Mesothelial cell of epicardium (in vitro differentiated cells): ENCODE measurements at regions not wholly inside any gene's neighbourhood (a gene's known extent, or its start where the extent isn't known, plus 50 kb on each side); places are given as distances from the start of the nearest gene placed in this dataset.

Source experiments
- DNase-seq, 2 experiments: peaks; one replicate each; pipeline ENCODE4 v3.0.0; 2021; ENCODE audit warnings: low spot score in 2 of 2; ENCODE audit not compliant: unreplicated experiment in 2 of 2
- H3K27ac Mint-ChIP-seq: 2 replicates; pipeline ENCODE4 v1.8.0; 2021; ENCODE audit warnings: mixed read lengths
- H3K27me3 Mint-ChIP-seq: 2 replicates; pipeline ENCODE4 v1.8.0; 2021; ENCODE audit warnings: low read depth, mixed read lengths
- H3K36me3 Mint-ChIP-seq: 2 replicates; pipeline ENCODE4 v1.8.0; 2021; ENCODE audit warnings: mixed read lengths
- H3K4me1 Mint-ChIP-seq: 2 replicates; pipeline ENCODE4 v1.8.0; 2021; ENCODE audit warnings: mixed read lengths
- H3K4me3 Mint-ChIP-seq: 2 replicates; pipeline ENCODE4 v1.8.0; 2021; ENCODE audit warnings: mild to moderate bottlenecking, moderate library complexity, mixed read lengths
- H3K9me3 Mint-ChIP-seq: 2 replicates; pipeline ENCODE4 v1.8.0; 2021; ENCODE audit warnings: mixed read lengths
- CTCF ChIP-seq: fragments of 200-600 bp; sonication (generic); IDR thresholded peaks from one replicate; pipeline ENCODE4 v1.5.0; 2021; ENCODE audit warnings: antibody characterized with exemption; ENCODE audit not compliant: unreplicated experiment

GRCh38 chr3:135460273-135460672 is 505.3 kb upstream of the PPP2R3A start:
- DNase-seq: no peak
- Mint-ChIP-seq H3K9me3 (peaks cover 1% of the 10 kb centered on the region), H3K36me3 (no peaks in the 10 kb centered on the region), H3K4me3 (no peak overlapping the region), H3K27ac (no peak overlapping the region), H3K27me3 (peaks cover 47% of the 10 kb centered on the region), H3K4me1 (peaks cover 4% of the 10 kb centered on the region)
- TF ChIP-seq CTCF: no peak

GRCh38 chr3:135471911-135472310 is 493.6 kb upstream of the PPP2R3A start:
- H3K4me3 Mint-ChIP-seq: no peak overlapping the region
- DNase-seq: no peak
- no peaks in the 10 kb centered on the region for H3K36me3 Mint-ChIP-seq
- H3K9me3 Mint-ChIP-seq: no peaks in the 10 kb centered on the region
- peaks cover 54% of the 10 kb centered on the region for H3K27me3 Mint-ChIP-seq
- H3K27ac Mint-ChIP-seq: no peak overlapping the region
- H3K4me1 Mint-ChIP-seq: no peaks in the 10 kb centered on the region
- TF ChIP-seq CTCF: no peak

- peaks cover 54% of the 10 kb centered on the region for H3K27me3 Mint-ChIP-seq
Observed at GRCh38 chr3:135473449-135473848, 492.1 kb upstream of the PPP2R3A start.

GRCh38 chr3:135487261-135487660 is 478.3 kb upstream of the PPP2R3A start:
- Mint-ChIP-seq H3K27ac (no peak overlapping the region), H3K4me1 (no peaks in the 10 kb centered on the region), H3K36me3 (no peaks in the 10 kb centered on the region), H3K9me3 (no peaks in the 10 kb centered on the region), H3K4me3 (no peak overlapping the region), H3K27me3 (peaks cover 13% of the 10 kb centered on the region)
- TF ChIP-seq CTCF: no peak
- DNase-seq: no peak

More at GRCh38 chr3:135473449-135473848, 492.1 kb upstream of the PPP2R3A start:
- no peak for TF ChIP-seq CTCF
- Mint-ChIP-seq H3K9me3 (no peaks in the 10 kb centered on the region), H3K4me1 (no peaks in the 10 kb centered on the region), H3K36me3 (no peaks in the 10 kb centered on the region), H3K27ac (no peak overlapping the region), H3K4me3 (no peak overlapping the region)
- DNase-seq: no peak

GRCh38 chr3:135490219-135490915 is 475.2 kb upstream of the PPP2R3A start:
- no peak overlapping the region for H3K4me3 Mint-ChIP-seq
- no peaks in the 10 kb centered on the region for H3K4me1 Mint-ChIP-seq
- H3K9me3 Mint-ChIP-seq: no peaks in the 10 kb centered on the region
- DNase-seq: no peak
- no peak overlapping the region for H3K27ac Mint-ChIP-seq
- TF ChIP-seq CTCF: no peak
- no peaks in the 10 kb centered on the region for H3K36me3 Mint-ChIP-seq
- peaks cover 22% of the 10 kb centered on the region for H3K27me3 Mint-ChIP-seq
